ENCODE measurements at regions not wholly inside any gene's neighbourhood (a gene's known extent, or its start where the extent isn't known, plus 50 kb on each side); places are given as distances from the start of the nearest gene placed in this dataset.

GRCh38 chr11:131204765-131205380, 165.5 kb upstream of the NTM start:
- peaks cover 5% of the 10 kb centered on the region for H3K27me3 ChIP-seq
- H3K27ac ChIP-seq: no peak overlapping the region
- no peaks in the 10 kb centered on the region for H3K9me3 ChIP-seq (ENCODE audit: low read depth)
- no peak for DNase-seq (ENCODE audit: low spot score)
- no peaks in the 10 kb centered on the region for H3K4me1 ChIP-seq (ENCODE audit: insufficient read depth)
- H2AFZ ChIP-seq: no peak overlapping the region
- TF ChIP-seq EZH2phosphoT487 (IDR thresholded peaks at IDR 0.05; ENCODE audit: low read depth, severe bottlenecking, unreplicated experiment): no peak
- no peak for TF ChIP-seq CTCF (IDR thresholded peaks at IDR 0.05; ENCODE audit: poor library complexity)
- TF ChIP-seq EZH2 (IDR thresholded peaks at IDR 0.05; ENCODE audit: borderline replicate concordance): no peak
- no peaks in the 10 kb centered on the region for H3K36me3 ChIP-seq (replicated peaks; ENCODE audit: insufficient read depth, low read depth)
- no peaks in the 10 kb centered on the region for H4K20me1 ChIP-seq (ENCODE audit: insufficient read depth, poor library complexity, severe bottlenecking)
- no peak overlapping the region for H3K4me3 ChIP-seq
- H3K79me2 ChIP-seq: no peaks in the 10 kb centered on the region
- H3K4me2 ChIP-seq: no peak overlapping the region
- 61% methylated on average over 11 of the region's 11 CpGs for WGBS (ENCODE audit: low lambda C conversion rate, missing lambda C conversion rate)
- H3K9me2 ChIP-seq (replicated peaks; ENCODE audit: insufficient read depth): no peaks in the 10 kb centered on the region

GRCh38 chr11:131206671-131207070, 163.7 kb upstream of the NTM start:
- no peaks in the 10 kb centered on the region for H3K9me3 ChIP-seq (ENCODE audit: low read depth)
- H3K4me3 ChIP-seq: no peak overlapping the region
- no peak for DNase-seq (ENCODE audit: low spot score)
- no peaks in the 10 kb centered on the region for H3K4me1 ChIP-seq (ENCODE audit: insufficient read depth)
- H2AFZ ChIP-seq: no peak overlapping the region
- WGBS (ENCODE audit: low lambda C conversion rate, missing lambda C conversion rate): 72% methylated on average over 3 of the region's 3 CpGs
- H3K27me3 ChIP-seq: peaks cover 5% of the 10 kb centered on the region
- H4K20me1 ChIP-seq (ENCODE audit: insufficient read depth, poor library complexity, severe bottlenecking): no peaks in the 10 kb centered on the region
- H3K79me2 ChIP-seq: no peaks in the 10 kb centered on the region
- no peak overlapping the region for H3K4me2 ChIP-seq
- H3K36me3 ChIP-seq (replicated peaks; ENCODE audit: insufficient read depth, low read depth): no peaks in the 10 kb centered on the region
- TF ChIP-seq CTCF (IDR thresholded peaks at IDR 0.05; ENCODE audit: poor library complexity) (no peak), EZH2phosphoT487 (IDR thresholded peaks at IDR 0.05; ENCODE audit: low read depth, severe bottlenecking, unreplicated experiment) (no peak), EZH2 (IDR thresholded peaks at IDR 0.05; ENCODE audit: borderline replicate concordance) (no peak)
- H3K27ac ChIP-seq: no peak overlapping the region
- no peaks in the 10 kb centered on the region for H3K9me2 ChIP-seq (replicated peaks; ENCODE audit: insufficient read depth)

- Histone ChIP-seq H2AFZ (no peak overlapping the region), H3K36me3 (replicated peaks; ENCODE audit: insufficient read depth, low read depth) (no peaks in the 10 kb centered on the region), H3K27me3 (peaks cover 5% of the 10 kb centered on the region), H3K79me2 (no peaks in the 10 kb centered on the region), H3K9me3 (ENCODE audit: low read depth) (no peaks in the 10 kb centered on the region), H3K9me2 (replicated peaks; ENCODE audit: insufficient read depth) (no peaks in the 10 kb centered on the region), H3K27ac (no peak overlapping the region), H3K4me1 (ENCODE audit: insufficient read depth) (no peaks in the 10 kb centered on the region), H3K4me2 (no peak overlapping the region), H3K4me3 (no peak overlapping the region), H4K20me1 (ENCODE audit: insufficient read depth, poor library complexity, severe bottlenecking) (no peaks in the 10 kb centered on the region)
- TF ChIP-seq EZH2phosphoT487 (IDR thresholded peaks at IDR 0.05; ENCODE audit: low read depth, severe bottlenecking, unreplicated experiment) (no peak), CTCF (IDR thresholded peaks at IDR 0.05; ENCODE audit: poor library complexity) (no peak), EZH2 (IDR thresholded peaks at IDR 0.05; ENCODE audit: borderline replicate concordance) (no peak)
- no peak for DNase-seq (ENCODE audit: low spot score)
- WGBS (ENCODE audit: low lambda C conversion rate, missing lambda C conversion rate): 93% methylated on average over 6 of the region's 6 CpGs
Measured at GRCh38 chr11:131207901-131208300, 162.5 kb upstream of the NTM start.

All from hepatocyte (in vitro differentiated cells).